GM23248 (cell line): ENCODE measurements at regions not wholly inside any gene's neighbourhood (a gene's known extent, or its start where the extent isn't known, plus 50 kb on each side); places are given as distances from the start of the nearest gene placed in this dataset.

Experiments
- DNase-seq: peaks from one replicate; pipeline ENCODE4 v3.0.0-alpha.2; 2015
- H2AFZ ChIP-seq: fragments of 200-600 bp; sonication (generic); 2 replicates; pipeline ENCODE4 v1.6.1; 2016; ENCODE audit warnings: antibody characterized with exemption
- H3F3A ChIP-seq: fragments of 200-600 bp; sonication (generic); 2 replicates; pipeline ENCODE4 v1.6.1; 2016; ENCODE audit warnings: mild to moderate bottlenecking, antibody characterized with exemption, mixed run types; ENCODE audit not compliant: insufficient read depth
- H3K27ac ChIP-seq: fragments of 200-600 bp; sonication (generic); 2 replicates; pipeline ENCODE4 v1.5.1; 2016; ENCODE audit warnings: mild to moderate bottlenecking
- H3K27me3 ChIP-seq: fragments of 200-600 bp; sonication (generic); replicated peaks from 2 replicates; pipeline ENCODE4 v1.6.1; 2016; ENCODE audit warnings: mild to moderate bottlenecking; ENCODE audit not compliant: insufficient read depth
- H3K36me3 ChIP-seq: fragments of 200-600 bp; sonication (generic); 2 replicates; pipeline ENCODE4 v1.6.1; 2016; ENCODE audit warnings: low read depth, mild to moderate bottlenecking
- H3K4me1 ChIP-seq: fragments of 200-600 bp; sonication (generic); 2 replicates; pipeline ENCODE4 v1.6.1; 2016; ENCODE audit warnings: mild to moderate bottlenecking; ENCODE audit not compliant: insufficient read depth
- H3K4me2 ChIP-seq: fragments of 200-600 bp; sonication (generic); one replicate; pipeline ENCODE4 v1.6.1; 2016; ENCODE audit warnings: mild to moderate bottlenecking; ENCODE audit not compliant: unreplicated experiment
- H3K4me3 ChIP-seq: fragments of 200-600 bp; sonication (generic); 2 replicates; pipeline ENCODE4 v1.5.1; 2016; ENCODE audit warnings: mild to moderate bottlenecking
- H3K79me2 ChIP-seq: fragments of 200-600 bp; sonication (generic); 2 replicates; pipeline ENCODE4 v1.6.1; 2016; ENCODE audit warnings: mild to moderate bottlenecking; ENCODE audit not compliant: insufficient read depth
- H3K9ac ChIP-seq: fragments of 200-600 bp; sonication (generic); 2 replicates; pipeline ENCODE4 v1.6.1; 2016; ENCODE audit warnings: mild to moderate bottlenecking
- H3K9me2 ChIP-seq: fragments of 200-600 bp; sonication (generic); 2 replicates; pipeline ENCODE4 v1.6.1; 2016; ENCODE audit warnings: mixed run types, mild to moderate bottlenecking, moderate library complexity; ENCODE audit not compliant: insufficient read depth
- H3K9me3 ChIP-seq: fragments of 200-600 bp; sonication (generic); one replicate; pipeline ENCODE4 v1.6.1; 2017; ENCODE audit warnings: low read depth
- H4K20me1 ChIP-seq: fragments of 200-600 bp; sonication (generic); 2 replicates; pipeline ENCODE4 v1.6.0; 2016; ENCODE audit not compliant: insufficient read depth
- EZH2 ChIP-seq: fragments of 200-600 bp; sonication (generic); IDR thresholded peaks from 2 replicates; pipeline ENCODE4 v1.6.1; 2018; ENCODE audit warnings: antibody characterized with exemption, mild to moderate bottlenecking; ENCODE audit not compliant: insufficient read depth, poor library complexity, severe bottlenecking
- EZH2phosphoT487 ChIP-seq: fragments of 200-600 bp; sonication (generic); IDR thresholded peaks from 2 replicates; pipeline ENCODE4 v1.6.1; 2018; ENCODE audit warnings: antibody characterized with exemption, moderate library complexity, mild to moderate bottlenecking, low read depth; ENCODE audit not compliant: insufficient read depth
- WGBS, 2 experiments: methylation state at CpG; one replicate each; pipeline ENCODE4 v1.1.6; 2015 to 2017; ENCODE audit warnings: low lambda C conversion rate in 2 of 2, low coverage in 1 of 2; ENCODE audit errors: missing lambda C conversion rate in 2 of 2; 5-methylcytosine and 5-hydroxymethylcytosine counted together
- in situ Hi-C: fragments of 300-500 bp; cut with MboI; formaldehyde crosslinking; loops from 2 replicates; pipeline ENCODE4 v1.15.0; 2020

- peak; percentile 98 for DNase-seq
- in situ Hi-C loops = no loop called here
- no peaks in the 10 kb centered on the region for H3K9me3 ChIP-seq
- peaks cover 9% of the 10 kb centered on the region; the same call in 1 of the 2 replicates for H3F3A ChIP-seq
- peak overlapping the region; percentile 18 for H2AFZ ChIP-seq
- peak overlapping the region; percentile 92 for H3K27ac ChIP-seq
- no peaks in the 10 kb centered on the region for H4K20me1 ChIP-seq
- H3K4me1 ChIP-seq = no peaks in the 10 kb centered on the region
- H3K36me3 ChIP-seq = no peaks in the 10 kb centered on the region; the same call in 1 of the 2 replicates
- peak overlapping the region; percentile 99 for H3K4me2 ChIP-seq
- H3K27me3 ChIP-seq = no peaks in the 10 kb centered on the region
- 1 to 3% methylated on average over 65 to 66 of the region's 95 CpGs for WGBS, 2 experiments
- H3K79me2 ChIP-seq = peaks cover 49% of the 10 kb centered on the region
- peak overlapping the region; percentile 85 for H3K4me3 ChIP-seq
- no peak for TF ChIP-seq EZH2
- TF ChIP-seq EZH2phosphoT487 = no peak
- no peaks in the 10 kb centered on the region for H3K9me2 ChIP-seq
- H3K9ac ChIP-seq = peak overlapping the region; percentile 97
Observed at GRCh38 chr17:81345228-81346089, 49.8 kb upstream of the BAHCC1 start.
